Mesendoderm (in vitro differentiated cells): ENCODE measurements at regions not wholly inside any gene's neighbourhood (a gene's known extent, or its start where the extent isn't known, plus 50 kb on each side); places are given as distances from the start of the nearest gene placed in this dataset.
"Not testable (repeated sequence)": the region's sequence is repeated elsewhere in the genome, so short reads cannot be mapped to it uniquely, and the experiment has no call there.

Experiments used
- DNase-seq: peaks from one replicate; pipeline ENCODE4 v3.0.0; 2013
- H2AK5ac ChIP-seq: 2 replicates; pipeline ENCODE4 v1.6.1; 2013; ENCODE audit warnings: low read length, inconsistent platforms
- H2BK120ac ChIP-seq: 2 replicates; pipeline ENCODE4 v1.6.1; 2013; ENCODE audit warnings: low read depth, mild to moderate bottlenecking, low read length, moderate library complexity, mixed read lengths
- H2BK15ac ChIP-seq: replicated peaks from 2 replicates; pipeline ENCODE4 v1.6.1; 2013; ENCODE audit warnings: low read depth, mild to moderate bottlenecking, moderate library complexity
- H2BK5ac ChIP-seq: 2 replicates; pipeline ENCODE4 v1.6.1; 2013; ENCODE audit warnings: low read length, inconsistent platforms
- H3K18ac ChIP-seq: 2 replicates; pipeline ENCODE4 v1.6.1; 2013; ENCODE audit warnings: mild to moderate bottlenecking, low read length, mixed read lengths
- H3K23ac ChIP-seq: one replicate; pipeline ENCODE4 v1.6.1; 2013; ENCODE audit warnings: low read length
- H3K27ac ChIP-seq: 2 replicates; pipeline ENCODE4 v1.5.1; 2013; ENCODE audit warnings: low read depth, mild to moderate bottlenecking, inconsistent platforms, low read length, moderate library complexity
- H3K27me3 ChIP-seq: 2 replicates; pipeline ENCODE4 v1.6.1; 2013; ENCODE audit warnings: low read length, control low read depth, mild to moderate bottlenecking, inconsistent platforms; ENCODE audit not compliant: insufficient read depth, poor library complexity
- H3K36me3 ChIP-seq: 2 replicates; pipeline ENCODE4 v1.6.1; 2013; ENCODE audit warnings: low read length, inconsistent platforms; ENCODE audit not compliant: control insufficient read depth, insufficient read depth
- H3K4ac ChIP-seq: one replicate; pipeline ENCODE4 v1.6.1; 2013; ENCODE audit warnings: low read depth, mild to moderate bottlenecking, low read length, moderate library complexity
- H3K4me1 ChIP-seq: 2 replicates; pipeline ENCODE4 v1.6.1; 2013; ENCODE audit warnings: low read depth, low read length, inconsistent platforms; ENCODE audit not compliant: control insufficient read depth
- H3K4me2 ChIP-seq: 2 replicates; pipeline ENCODE4 v1.6.1; 2013; ENCODE audit warnings: low read length
- H3K4me3 ChIP-seq: 2 replicates; pipeline ENCODE4 v1.5.1; 2013; ENCODE audit warnings: mild to moderate bottlenecking, low read length
- H3K56ac ChIP-seq: one replicate; pipeline ENCODE4 v1.6.1; 2013; ENCODE audit warnings: low read length
- H3K79me1 ChIP-seq: 2 replicates; pipeline ENCODE4 v1.6.1; 2013; ENCODE audit warnings: low read length, inconsistent platforms
- H3K79me2 ChIP-seq: 2 replicates; pipeline ENCODE4 v1.6.1; 2013; ENCODE audit warnings: mild to moderate bottlenecking, low read length; ENCODE audit not compliant: control insufficient read depth, insufficient read depth
- H3K9ac ChIP-seq: 2 replicates; pipeline ENCODE4 v1.6.1; 2013; ENCODE audit warnings: low read length, inconsistent platforms
- H4K5ac ChIP-seq: one replicate; pipeline ENCODE4 v1.6.1; 2013; ENCODE audit warnings: low read length
- H4K8ac ChIP-seq: one replicate; pipeline ENCODE4 v1.6.1; 2013; ENCODE audit warnings: low read depth, mild to moderate bottlenecking, control low read depth, low read length, moderate library complexity
- WGBS: extraction: QIAGEN DNeasy Blood & Tissue Kit; methylation state at CpG from one replicate; pipeline ENCODE4 v1.1.7; 2013; ENCODE audit warnings: low lambda C conversion rate, missing lambda C conversion rate; ENCODE audit not compliant: insufficient coverage; ENCODE audit errors: extremely low coverage; 5-methylcytosine and 5-hydroxymethylcytosine counted together

- not testable (repeated sequence) for H3K36me3 ChIP-seq, H4K5ac ChIP-seq, DNase-seq, H3K4me1 ChIP-seq, H3K27ac ChIP-seq, H2BK15ac ChIP-seq, H3K79me1 ChIP-seq, H3K56ac ChIP-seq, H2BK5ac ChIP-seq, H3K4me3 ChIP-seq, H2BK120ac ChIP-seq, H2AK5ac ChIP-seq, H3K4me2 ChIP-seq, H4K8ac ChIP-seq, H3K18ac ChIP-seq, H3K9ac ChIP-seq, H3K79me2 ChIP-seq, H3K27me3 ChIP-seq, H3K4ac ChIP-seq, H3K23ac ChIP-seq
- WGBS, result no CpG with 5 or more reads among the region's 27 CpGs
These were observed 756.1 kb downstream of the SPATA31A1 start for GRCh38 chr9:40111571-40111970.

DNA sequence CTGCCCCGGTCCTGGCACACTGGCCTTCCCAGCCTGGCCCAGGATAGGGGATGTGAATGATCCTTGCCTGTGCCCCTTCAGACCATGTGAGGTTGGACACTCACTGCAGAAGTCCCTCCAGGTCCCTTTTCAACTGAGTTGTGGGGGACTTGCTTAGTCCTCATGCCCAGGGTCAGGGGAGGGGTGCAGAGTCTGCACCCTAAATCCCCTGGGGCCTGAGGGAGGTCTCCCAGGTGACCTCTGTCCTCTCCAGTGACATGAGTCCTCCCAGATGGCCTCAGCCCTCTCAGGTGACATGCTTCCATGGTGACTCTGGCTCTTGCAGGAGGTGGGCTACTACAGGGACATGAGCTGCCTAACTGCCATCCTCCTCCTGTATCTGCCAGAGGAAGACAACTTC, 775.1 kb downstream of the SPATA31A1 start:
- H3K9ac ChIP-seq, H3K79me1 ChIP-seq, H2BK5ac ChIP-seq, H2AK5ac ChIP-seq, H3K23ac ChIP-seq, H3K56ac ChIP-seq, H3K4me1 ChIP-seq, H3K27me3 ChIP-seq, H3K79me2 ChIP-seq, H2BK120ac ChIP-seq, H3K4me2 ChIP-seq, DNase-seq, H3K18ac ChIP-seq, H3K4ac ChIP-seq, H3K36me3 ChIP-seq, H2BK15ac ChIP-seq, H3K27ac ChIP-seq, H4K5ac ChIP-seq, H4K8ac ChIP-seq, H3K4me3 ChIP-seq: not testable (repeated sequence)
- no CpG with 5 or more reads among the region's 1 CpG for WGBS

- not testable (repeated sequence) for DNase-seq, H2BK120ac ChIP-seq, H2BK15ac ChIP-seq, H2BK5ac ChIP-seq, H3K4me3 ChIP-seq, H3K18ac ChIP-seq, H3K27me3 ChIP-seq, H3K4me1 ChIP-seq, H3K36me3 ChIP-seq, H3K9ac ChIP-seq, H3K27ac ChIP-seq, H4K5ac ChIP-seq, H3K79me2 ChIP-seq, H2AK5ac ChIP-seq, H3K4me2 ChIP-seq, H4K8ac ChIP-seq, H3K56ac ChIP-seq, H3K79me1 ChIP-seq, H3K23ac ChIP-seq, H3K4ac ChIP-seq
- WGBS, result no CpG with 5 or more reads among the region's 1 CpG
These were observed 813.7 kb downstream of the SPATA31A1 start for GRCh38 chr9:40169204-40169603.

DNA sequence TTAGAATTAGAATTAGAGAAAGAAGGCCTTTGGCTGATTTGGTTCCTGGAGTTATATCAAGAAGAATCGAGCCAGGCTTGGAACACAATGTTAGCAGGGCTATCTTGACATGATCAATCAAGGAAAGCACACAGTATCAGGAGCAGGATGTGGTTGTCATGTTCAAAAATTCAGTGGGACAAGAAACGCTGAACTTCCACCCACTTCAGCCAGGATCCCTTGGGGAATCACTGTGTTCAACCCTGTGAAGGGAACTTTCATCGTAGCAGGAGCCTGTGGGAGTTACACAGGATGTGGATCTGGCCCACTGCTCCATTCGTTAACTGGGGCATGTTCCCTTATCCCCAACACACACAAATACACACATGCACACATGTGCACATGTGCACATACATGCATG, 817.8 kb downstream of the SPATA31A1 start:
- not testable (repeated sequence) for H3K18ac ChIP-seq, H4K8ac ChIP-seq, H3K9ac ChIP-seq, H3K4me1 ChIP-seq, H2AK5ac ChIP-seq, H3K4me2 ChIP-seq, H3K4me3 ChIP-seq, H3K36me3 ChIP-seq, H3K27ac ChIP-seq, H3K56ac ChIP-seq, H2BK5ac ChIP-seq, H3K23ac ChIP-seq, H4K5ac ChIP-seq, H2BK120ac ChIP-seq, H3K27me3 ChIP-seq, H3K79me1 ChIP-seq, H2BK15ac ChIP-seq, H3K79me2 ChIP-seq, H3K4ac ChIP-seq, DNase-seq
- no CpG with 5 or more reads among the region's 4 CpGs for WGBS

- H4K5ac ChIP-seq, H3K4ac ChIP-seq, H3K4me1 ChIP-seq, H3K23ac ChIP-seq, H3K4me2 ChIP-seq, H3K56ac ChIP-seq, H3K36me3 ChIP-seq, H3K79me2 ChIP-seq, H2BK5ac ChIP-seq, H3K9ac ChIP-seq, H3K4me3 ChIP-seq, H3K27ac ChIP-seq, DNase-seq, H2BK120ac ChIP-seq, H2AK5ac ChIP-seq, H2BK15ac ChIP-seq, H3K18ac ChIP-seq, H3K27me3 ChIP-seq, H3K79me1 ChIP-seq, H4K8ac ChIP-seq: not testable (repeated sequence)
- WGBS, result no CpG with 5 or more reads among the region's 4 CpGs
These were observed 818.6 kb downstream of the SPATA31A1 start for GRCh38 chr9:40174035-40174434.

- H3K36me3 ChIP-seq, H3K4me2 ChIP-seq, H3K79me1 ChIP-seq, H2AK5ac ChIP-seq, H3K23ac ChIP-seq, H3K18ac ChIP-seq, DNase-seq, H3K4ac ChIP-seq, H3K4me1 ChIP-seq, H4K5ac ChIP-seq, H2BK5ac ChIP-seq, H2BK15ac ChIP-seq, H3K56ac ChIP-seq, H2BK120ac ChIP-seq, H4K8ac ChIP-seq, H3K27ac ChIP-seq, H3K9ac ChIP-seq, H3K27me3 ChIP-seq, H3K4me3 ChIP-seq, H3K79me2 ChIP-seq: not testable (repeated sequence)
- no CpG with 5 or more reads among the region's 23 CpGs for WGBS
These were observed 821.9 kb downstream of the SPATA31A1 start for GRCh38 chr9:40177403-40177802.
